Endometrial microvascular endothelial cells (primary cell): ENCODE measurements at regions not wholly inside any gene's neighbourhood (a gene's known extent, or its start where the extent isn't known, plus 50 kb on each side); places are given as distances from the start of the nearest gene placed in this dataset.

ENCODE experiments used
- in situ Hi-C: cut with HindIII; loops from 2 replicates; pipeline ENCODE4 v1.10.0; 2017; ENCODE audit warnings: low sequenced_read_pairs, low pct_unique_long_range_greater_than_20kb; ENCODE audit errors: inconsistent ontology term

- in situ Hi-C loops, result no loop called here
These were observed 158.5 kb upstream of the FGGY start for GRCh38 chr1:59138402-59138801.

- in situ Hi-C loops, result no loop called here
These were observed 157.5 kb upstream of the FGGY start for GRCh38 chr1:59139396-59139795.

DNA sequence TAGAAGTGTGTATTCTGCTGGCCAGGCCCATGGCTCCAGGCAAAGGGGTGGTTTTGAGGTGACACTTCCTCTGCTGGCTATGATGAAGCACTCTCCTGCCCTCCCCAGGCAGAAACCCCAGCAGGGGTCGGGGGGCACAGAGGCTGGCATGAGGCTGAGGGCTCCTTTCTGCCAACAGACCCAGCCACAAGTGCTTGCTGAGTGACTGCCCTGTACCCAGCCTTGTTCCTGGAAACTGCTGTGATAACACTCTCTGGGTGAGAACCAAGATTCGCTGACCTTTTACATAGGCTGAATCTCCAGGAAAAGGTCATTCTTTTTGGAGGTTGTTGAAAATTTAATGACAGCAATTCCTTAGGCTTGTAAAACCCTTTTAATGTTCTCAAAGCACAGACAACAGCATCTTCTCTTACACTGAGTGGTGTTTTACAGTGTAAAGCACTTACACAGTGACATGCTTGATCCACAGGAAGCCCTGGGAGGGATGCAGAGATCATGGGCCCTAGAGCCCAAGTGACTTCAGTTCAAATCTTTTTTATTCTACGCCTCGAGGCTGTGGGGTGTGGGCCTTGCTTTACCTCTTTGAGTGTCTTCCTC, 155.5 kb upstream of the FGGY start:
- in situ Hi-C loops, result no loop called here

- in situ Hi-C loops, result no loop called here
These were observed 154.4 kb upstream of the FGGY start for GRCh38 chr1:59142311-59143132.

DNA sequence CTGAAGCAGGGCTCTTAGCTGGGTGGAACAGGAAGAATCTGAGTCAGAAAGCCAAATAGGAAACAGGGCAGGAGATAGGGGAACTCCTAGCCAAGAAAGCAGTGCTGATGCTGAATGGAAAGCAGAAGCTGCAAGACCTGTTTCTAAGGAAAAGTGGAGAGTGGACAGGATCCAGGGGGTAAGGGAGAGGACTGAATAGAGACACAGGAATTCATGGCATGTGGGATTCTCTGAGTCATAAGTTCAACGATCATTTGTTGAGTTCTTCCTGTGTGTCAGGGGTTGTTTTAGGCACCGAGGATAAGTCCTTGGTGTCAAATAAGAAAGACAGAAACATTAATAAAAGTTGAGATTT, 153.8 kb upstream of the FGGY start:
- in situ Hi-C loops, result no loop called here

DNA sequence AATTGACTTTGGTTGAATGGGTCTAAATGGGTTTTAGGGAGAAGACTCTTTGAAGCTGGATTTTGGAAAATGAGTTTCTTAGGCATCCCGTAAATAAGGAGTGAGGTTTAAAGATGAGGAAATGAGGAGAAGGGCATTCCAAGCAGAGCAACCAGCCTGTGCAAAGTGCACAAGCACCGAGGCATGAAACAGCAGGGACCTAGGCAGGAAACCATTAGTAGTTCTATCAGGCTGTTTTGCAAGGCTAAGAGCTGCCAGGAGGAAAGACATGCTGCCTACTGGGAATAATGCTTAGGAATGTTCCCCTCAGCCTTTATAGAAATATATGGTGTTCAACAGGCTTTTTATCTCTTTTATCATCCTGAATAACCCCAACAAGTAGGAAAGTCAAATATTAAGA, 153.1 kb upstream of the FGGY start:
- in situ Hi-C loops, result no loop called here

DNA sequence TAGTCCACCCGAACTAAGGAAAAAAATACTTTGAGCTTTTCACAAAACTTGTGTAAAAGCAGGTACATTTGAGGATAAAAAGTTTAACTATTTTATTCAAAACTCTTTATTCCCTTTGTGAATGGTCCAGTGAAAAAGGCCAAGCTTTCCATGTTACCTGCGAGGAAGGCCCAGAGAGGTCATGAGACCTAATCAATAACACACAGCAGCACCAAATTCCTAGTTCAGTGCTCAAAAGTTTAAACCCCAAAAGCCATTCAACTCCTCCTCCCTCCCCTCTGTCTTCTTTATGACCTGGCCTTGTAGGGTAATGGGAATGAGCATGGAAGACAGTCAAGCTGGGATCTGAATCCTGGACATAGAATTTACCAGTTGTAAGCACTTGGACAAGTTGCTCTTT, 151.9 kb upstream of the FGGY start:
- in situ Hi-C loops, result no loop called here

- in situ Hi-C loops, result no loop called here
These were observed 150.8 kb upstream of the FGGY start for GRCh38 chr1:59146056-59146455.

DNA sequence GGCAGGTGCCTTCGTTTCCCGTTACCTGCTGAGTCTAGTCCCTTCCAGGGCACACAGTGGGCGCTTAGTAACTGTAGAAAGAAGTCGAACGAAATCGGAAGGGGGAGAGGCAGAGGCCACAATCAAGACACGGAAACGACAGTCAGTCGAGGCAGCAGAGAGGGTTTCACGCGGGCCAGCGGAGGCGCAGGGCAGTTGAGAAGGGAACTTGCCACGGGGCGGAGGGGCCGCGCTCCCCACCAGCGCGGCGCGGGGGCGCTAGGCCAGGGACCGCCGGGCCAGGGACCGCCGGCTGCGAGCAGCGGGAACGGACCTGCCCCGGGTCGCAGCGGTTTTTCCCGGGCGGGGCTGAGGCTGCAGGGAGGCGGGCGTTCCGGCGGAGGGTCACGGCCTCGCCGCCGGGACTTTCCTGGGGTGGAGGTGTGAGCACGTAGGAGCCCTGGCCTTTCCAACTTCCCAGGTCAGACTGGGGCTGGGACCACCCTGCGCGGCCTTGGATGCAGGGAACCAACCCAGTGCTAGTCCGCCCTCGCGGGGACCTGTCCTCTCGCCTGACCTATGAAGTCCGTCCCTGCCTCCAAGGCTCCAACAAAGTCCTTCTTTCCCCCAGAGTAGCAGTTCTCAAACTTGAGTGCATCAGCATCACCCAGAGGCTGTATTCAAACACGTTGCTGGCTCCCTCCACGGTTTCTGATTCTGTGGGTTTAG, 150.1 kb upstream of the FGGY start:
- in situ Hi-C loops, result no loop called here

- in situ Hi-C loops, result no loop called here
These were observed 147.5 kb upstream of the FGGY start for GRCh38 chr1:59149435-59149834.

- in situ Hi-C loops, result no loop called here
These were observed 146.1 kb upstream of the FGGY start for GRCh38 chr1:59150577-59151386.

GRCh38 chr1:59151387-59151761, 145.5 kb upstream of the FGGY start:
- in situ Hi-C loops, result no loop called here

GRCh38 chr1:59151860-59152259, 145.0 kb upstream of the FGGY start:
- in situ Hi-C loops, result no loop called here

- in situ Hi-C loops, result no loop called here
These were observed 144.4 kb upstream of the FGGY start for GRCh38 chr1:59152511-59152910.

- in situ Hi-C loops, result no loop called here
These were observed 142.5 kb upstream of the FGGY start for GRCh38 chr1:59154401-59154800.

GRCh38 chr1:59155351-59155750, 141.5 kb upstream of the FGGY start:
- in situ Hi-C loops, result no loop called here

DNA sequence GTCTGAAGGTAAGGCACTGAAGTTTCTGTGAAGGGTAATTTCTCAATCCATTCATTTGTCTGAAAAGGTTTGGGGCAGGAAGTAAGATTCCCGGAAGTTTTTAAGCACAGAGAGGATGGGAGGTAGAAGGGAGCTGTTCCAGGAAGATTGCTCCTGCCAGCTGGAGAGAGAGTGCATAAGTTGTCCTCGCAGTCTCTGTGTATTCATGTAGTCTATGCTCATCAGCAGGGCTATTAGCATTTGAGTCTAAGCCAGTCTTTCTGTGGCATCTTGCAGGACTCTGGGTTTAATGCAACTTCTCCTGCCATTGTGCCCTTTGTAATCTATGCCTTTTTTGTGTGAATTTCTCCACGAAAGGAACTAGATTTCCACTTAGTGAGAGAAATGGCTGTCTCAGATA, 140.8 kb upstream of the FGGY start:
- in situ Hi-C loops, result no loop called here

DNA sequence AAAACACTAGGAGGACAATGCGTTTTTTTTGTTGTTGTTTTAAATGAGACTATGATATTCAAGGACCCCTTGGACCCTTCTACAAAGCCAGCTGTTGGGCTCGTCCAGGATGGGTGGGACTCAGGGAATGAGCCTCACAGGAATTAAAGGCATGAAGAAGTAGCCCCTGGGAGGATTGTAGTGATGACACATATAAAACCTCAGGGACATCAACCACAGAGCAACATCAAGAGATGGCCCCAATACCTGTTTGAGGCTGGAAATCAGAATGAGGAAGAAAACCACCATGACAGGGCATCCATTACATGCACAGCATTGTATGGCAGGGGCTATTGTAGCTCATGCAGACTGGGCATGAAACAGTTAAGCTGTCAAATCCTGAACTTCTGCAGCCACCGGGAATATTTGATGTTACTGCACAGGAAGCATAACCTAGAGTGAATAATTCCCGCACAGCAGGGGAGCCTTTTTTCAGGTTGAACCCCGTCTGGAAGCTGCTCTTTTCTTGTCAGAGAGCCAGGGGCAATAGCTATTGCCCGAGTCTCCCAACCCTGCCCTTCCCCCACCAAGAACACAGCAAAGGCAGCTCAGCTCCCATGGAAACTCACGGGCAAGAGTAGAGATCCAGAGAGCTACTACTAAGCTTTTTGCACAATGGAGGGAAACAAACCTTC, 140.2 kb upstream of the FGGY start:
- in situ Hi-C loops, result no loop called here

DNA sequence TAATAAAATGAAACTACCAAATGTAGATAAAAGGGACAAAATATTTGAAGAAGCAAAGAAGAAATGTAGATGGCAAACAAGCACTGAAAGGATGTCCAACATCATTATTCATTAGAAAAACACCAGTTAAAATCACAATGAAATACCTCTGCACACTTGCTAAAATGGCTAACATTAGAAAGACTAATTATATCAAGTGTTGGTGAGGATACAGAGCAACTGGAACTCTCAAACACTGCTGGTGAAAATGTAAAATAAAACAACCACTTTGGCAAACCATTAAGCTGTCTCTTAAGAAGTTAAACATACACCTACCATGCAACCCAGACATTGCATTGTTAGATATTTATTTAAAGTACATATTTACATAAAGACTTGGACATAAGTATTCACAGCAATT, 138.6 kb upstream of the FGGY start:
- in situ Hi-C loops, result no loop called here
